ENCODE measurements at regions not wholly inside any gene's neighbourhood (a gene's known extent, or its start where the extent isn't known, plus 50 kb on each side); places are given as distances from the start of the nearest gene placed in this dataset.

- TF ChIP-seq PHF8 (CRISPR knock-in tag; IDR thresholded peaks at IDR 0.05): no peak
- no peak for TF ChIP-seq ZSCAN12 (CRISPR knock-in tag; IDR thresholded peaks at IDR 0.05)
- TF ChIP-seq ZNF24 (IDR thresholded peaks at IDR 0.05): no peak
- no peak for TF ChIP-seq ZNF563 (CRISPR knock-in tag; IDR thresholded peaks at IDR 0.05)
- no peak for TF ChIP-seq NFE2 (CRISPR knock-in tag; IDR thresholded peaks at IDR 0.05)
- TF ChIP-seq RNF2 (conservative IDR thresholded peaks at IDR 0.05; ENCODE audit: low read depth): no peak
- TF ChIP-seq ZNF382 (CRISPR knock-in tag; IDR thresholded peaks at IDR 0.05; ENCODE audit: borderline replicate concordance): no peak
- TF ChIP-seq CREM (IDR thresholded peaks at IDR 0.05): no peak
- TF ChIP-seq CREM (CRISPR knock-in tag; IDR thresholded peaks at IDR 0.05): no peak
- no peak for TF ChIP-seq ZNF776 (CRISPR knock-in tag; IDR thresholded peaks at IDR 0.05)
- no peak for TF ChIP-seq ZEB1 (IDR thresholded peaks at IDR 0.05; ENCODE audit: insufficient replicate concordance, low read depth)
These were observed 292.2 kb downstream of the FRK start (continued) for GRCh38 chr6:115768500-115768899.

GRCh38 chr6:115767931-115768330 lies 292.8 kb downstream of the FRK start:
- FAIRE-seq: no peak
- H3K4me1 ChIP-seq (ENCODE audit: insufficient read depth, low read length): no peaks in the 10 kb centered on the region
- H3K4me3 ChIP-seq (replicated peaks in 1 of 3; ENCODE audit: insufficient read depth in 1 of 3, low read depth in 2 of 3, low read length in 3 of 3): no peak overlapping the region
- no peaks in the 10 kb centered on the region for H4K20me1 ChIP-seq (ENCODE audit: insufficient read depth, low read length)
- WGBS (ENCODE audit: low lambda C conversion rate): 4% methylated on average over 1 of the region's 1 CpG
- H3K9me3 ChIP-seq (ENCODE audit: low read length): no peaks in the 10 kb centered on the region
- ATAC-seq: no peak
- H3K79me2 ChIP-seq (ENCODE audit: insufficient read depth, low read length): no peaks in the 10 kb centered on the region
- H3K4me2 ChIP-seq (ENCODE audit: low read depth, low read length): no peak overlapping the region
- in situ Hi-C loops (cut with HindIII; ENCODE audit: extremely low pct_ligation_motif_present, low pct_unique_long_range_greater_than_20kb): no loop called here
- BruUV-seq (replicated peaks): no TSS peak
- H2AFZ ChIP-seq (ENCODE audit: low read length): no peak overlapping the region
- H3K36me3 ChIP-seq (replicated peaks in 1 of 2; ENCODE audit: control insufficient read depth in 1 of 2, insufficient read depth in 2 of 2, low read length in 2 of 2): no peaks in the 10 kb centered on the region
- no peak for DNase-seq (ENCODE audit: low spot score)
- intact Hi-C loops (cut with micrococcal nuclease; ENCODE audit: unreplicated experiment): no loop called here
- no peak overlapping the region for H3K27ac ChIP-seq (ENCODE audit: extremely low read length, insufficient read depth, low read length)
- H3K27me3 ChIP-seq (ENCODE audit: control insufficient read depth in 1 of 2, insufficient read depth in 2 of 2, low read length in 2 of 2): no peaks in the 10 kb centered on the region
- CTCF ChIA-PET (ENCODE audit: low intra/inter-chr PET ratio, low total read pairs): no interaction called here
- H3K9ac ChIP-seq (ENCODE audit: insufficient read depth, low read depth, low read length): no peak overlapping the region
- POLR2A ChIA-PET: no interaction called here
- TF ChIP-seq ZNF550 (CRISPR knock-in tag; IDR thresholded peaks at IDR 0.05; ENCODE audit: borderline replicate concordance): no peak
- TF ChIP-seq ZC3H4 (CRISPR knock-in tag; IDR thresholded peaks at IDR 0.05; ENCODE audit: borderline replicate concordance): no peak
- no peak for TF ChIP-seq ZNF713 (CRISPR knock-in tag; IDR thresholded peaks at IDR 0.05)
- no peak for TF ChIP-seq ZNF576 (CRISPR knock-in tag; IDR thresholded peaks at IDR 0.05)
- TF ChIP-seq ZNF512B (CRISPR knock-in tag; IDR thresholded peaks at IDR 0.05; ENCODE audit: borderline replicate concordance): no peak
- TF ChIP-seq BCL6 (CRISPR knock-in tag; IDR thresholded peaks at IDR 0.05): no peak
- no peak for TF ChIP-seq ZNF17 (CRISPR knock-in tag; IDR thresholded peaks at IDR 0.05)
- no peak for TF ChIP-seq REXO4 (CRISPR knock-in tag; IDR thresholded peaks at IDR 0.05; ENCODE audit: borderline replicate concordance)
- no peak for TF ChIP-seq KAT7 (CRISPR knock-in tag; IDR thresholded peaks at IDR 0.05; ENCODE audit: borderline replicate concordance)
- no peak for TF ChIP-seq CHCHD3 (CRISPR knock-in tag; IDR thresholded peaks at IDR 0.05)
- no peak for TF ChIP-seq KLF11 (CRISPR knock-in tag; IDR thresholded peaks at IDR 0.05)
- no peak for TF ChIP-seq ERF (CRISPR knock-in tag; IDR thresholded peaks at IDR 0.05)
- no peak for TF ChIP-seq ISX (CRISPR knock-in tag; conservative IDR thresholded peaks at IDR 0.05)
- TF ChIP-seq ZNF143 (CRISPR knock-in tag; IDR thresholded peaks at IDR 0.05): no peak
- TF ChIP-seq MAF1 (CRISPR knock-in tag; IDR thresholded peaks at IDR 0.05; ENCODE audit: borderline replicate concordance): no peak
- TF ChIP-seq MIXL1 (CRISPR knock-in tag; IDR thresholded peaks at IDR 0.05): no peak
- no peak for TF ChIP-seq NAIF1 (CRISPR knock-in tag; IDR thresholded peaks at IDR 0.05; ENCODE audit: borderline replicate concordance)

Data from HepG2 (cell line).